DOHH2 (cell line): ENCODE measurements at regions not wholly inside any gene's neighbourhood (a gene's known extent, or its start where the extent isn't known, plus 50 kb on each side); places are given as distances from the start of the nearest gene placed in this dataset.

Source experiments
- H3F3A ChIP-seq: fragments of 200-600 bp; sonication (generic), shearing (Covaris generic); 2 replicates; pipeline ENCODE4 v1.6.0; 2016; ENCODE audit warnings: antibody characterized with exemption, mild to moderate bottlenecking; ENCODE audit not compliant: control insufficient read depth, insufficient read depth
- H3K27ac ChIP-seq: fragments of 200-600 bp; sonication (generic); 2 replicates; pipeline ENCODE4 v1.5.1; 2014; ENCODE audit warnings: low read depth, mild to moderate bottlenecking, low read length, moderate library complexity
- H3K27me3 ChIP-seq: fragments of 200-600 bp; sonication (generic); 2 replicates; pipeline ENCODE4 v1.6.1; 2014; ENCODE audit warnings: mild to moderate bottlenecking, low read length, mixed read lengths; ENCODE audit not compliant: control insufficient read depth
- H3K36me3 ChIP-seq: fragments of 200-600 bp; sonication (generic); 2 replicates; pipeline ENCODE4 v1.6.1; 2014; ENCODE audit warnings: mild to moderate bottlenecking, low read length, moderate library complexity, mixed read lengths; ENCODE audit not compliant: control insufficient read depth
- H3K4me1 ChIP-seq: fragments of 200-600 bp; sonication (generic); 2 replicates; pipeline ENCODE4 v1.6.1; 2014; ENCODE audit warnings: mild to moderate bottlenecking, low read length, mixed read lengths; ENCODE audit not compliant: control insufficient read depth
- H3K4me2 ChIP-seq: fragments of 200-600 bp; sonication (generic); 2 replicates; pipeline ENCODE4 v1.6.0; 2014; ENCODE audit warnings: mild to moderate bottlenecking, low read length, moderate library complexity
- H3K4me3 ChIP-seq: fragments of 200-600 bp; sonication (generic); 2 replicates; pipeline ENCODE4 v1.5.1; 2014; ENCODE audit warnings: mild to moderate bottlenecking, low read length, mixed read lengths
- H3K79me2 ChIP-seq: fragments of 200-600 bp; sonication (generic); 2 replicates; pipeline ENCODE4 v1.6.1; 2014; ENCODE audit warnings: mild to moderate bottlenecking, low read length, mixed read lengths; ENCODE audit not compliant: control insufficient read depth
- H3K9me2 ChIP-seq: fragments of 200-600 bp; sonication (generic); replicated peaks from 2 replicates; pipeline ENCODE4 v1.6.1; 2014; ENCODE audit warnings: mild to moderate bottlenecking, low read length, mixed read lengths; ENCODE audit not compliant: control insufficient read depth
- H3K9me3 ChIP-seq: fragments of 200-600 bp; sonication (generic); 2 replicates; pipeline ENCODE4 v1.6.1; 2014; ENCODE audit warnings: antibody characterized with exemption, low read length, mixed read lengths; ENCODE audit not compliant: control insufficient read depth, insufficient read depth
- H4K20me1 ChIP-seq: fragments of 200-600 bp; sonication (generic); 2 replicates; pipeline ENCODE4 v1.6.0; 2014; ENCODE audit warnings: low read depth, mild to moderate bottlenecking, antibody characterized with exemption, low read length, moderate library complexity; ENCODE audit not compliant: control insufficient read depth, insufficient read depth
- CTCF ChIP-seq: fragments of 200-600 bp; sonication (generic); IDR thresholded peaks from one replicate; pipeline ENCODE4 v1.5.1; 2014; ENCODE audit warnings: antibody characterized with exemption, mild to moderate bottlenecking, low read depth, low read length; ENCODE audit not compliant: poor library complexity, severe bottlenecking
- EZH2phosphoT487 ChIP-seq: fragments of 200-600 bp; sonication (generic); IDR thresholded peaks from 2 replicates; pipeline ENCODE4 v1.6.1; 2017; ENCODE audit warnings: borderline replicate concordance, mild to moderate bottlenecking, antibody characterized with exemption, low read length, moderate library complexity, mixed read lengths

GRCh38 chr2:144946263-144946662, 426.3 kb upstream of the ZEB2 start:
- Histone ChIP-seq H3K4me2 (no peak overlapping the region), H3K27ac (no peak overlapping the region), H3K4me3 (no peak overlapping the region), H3K9me3 (no peaks in the 10 kb centered on the region), H3K36me3 (no peaks in the 10 kb centered on the region), H3K79me2 (no peaks in the 10 kb centered on the region), H3K4me1 (no peaks in the 10 kb centered on the region), H3F3A (no peaks in the 10 kb centered on the region), H3K9me2 (no peaks in the 10 kb centered on the region), H3K27me3 (no peaks in the 10 kb centered on the region), H4K20me1 (no peaks in the 10 kb centered on the region)
- no peak for TF ChIP-seq EZH2phosphoT487
- no peak for TF ChIP-seq CTCF

GRCh38 chr2:144944546-144945220, 424.8 kb upstream of the ZEB2 start:
- H3F3A ChIP-seq, result no peaks in the 10 kb centered on the region
- H3K4me3 ChIP-seq, result no peak overlapping the region
- no peak for TF ChIP-seq CTCF
- no peak for TF ChIP-seq EZH2phosphoT487
- H3K4me1 ChIP-seq, result no peaks in the 10 kb centered on the region
- no peaks in the 10 kb centered on the region for H3K9me3 ChIP-seq
- no peaks in the 10 kb centered on the region for H4K20me1 ChIP-seq
- no peaks in the 10 kb centered on the region for H3K36me3 ChIP-seq
- no peak overlapping the region for H3K27ac ChIP-seq
- no peaks in the 10 kb centered on the region for H3K27me3 ChIP-seq
- no peaks in the 10 kb centered on the region for H3K9me2 ChIP-seq
- no peaks in the 10 kb centered on the region for H3K79me2 ChIP-seq
- H3K4me2 ChIP-seq, result no peak overlapping the region

- Histone ChIP-seq H3K4me1 (no peaks in the 10 kb centered on the region), H3K4me2 (no peak overlapping the region), H3K27ac (no peak overlapping the region), H3K79me2 (no peaks in the 10 kb centered on the region), H4K20me1 (no peaks in the 10 kb centered on the region), H3K9me3 (no peaks in the 10 kb centered on the region), H3K4me3 (no peak overlapping the region), H3F3A (no peaks in the 10 kb centered on the region), H3K27me3 (no peaks in the 10 kb centered on the region), H3K36me3 (no peaks in the 10 kb centered on the region), H3K9me2 (no peaks in the 10 kb centered on the region)
- TF ChIP-seq CTCF (no peak), EZH2phosphoT487 (no peak)
Observed at GRCh38 chr2:144943986-144944385, 424.1 kb upstream of the ZEB2 start.
